ENCODE measurements at regions not wholly inside any gene's neighbourhood (a gene's known extent, or its start where the extent isn't known, plus 50 kb on each side); places are given as distances from the start of the nearest gene placed in this dataset.

- TF ChIP-seq, protein P1, sequence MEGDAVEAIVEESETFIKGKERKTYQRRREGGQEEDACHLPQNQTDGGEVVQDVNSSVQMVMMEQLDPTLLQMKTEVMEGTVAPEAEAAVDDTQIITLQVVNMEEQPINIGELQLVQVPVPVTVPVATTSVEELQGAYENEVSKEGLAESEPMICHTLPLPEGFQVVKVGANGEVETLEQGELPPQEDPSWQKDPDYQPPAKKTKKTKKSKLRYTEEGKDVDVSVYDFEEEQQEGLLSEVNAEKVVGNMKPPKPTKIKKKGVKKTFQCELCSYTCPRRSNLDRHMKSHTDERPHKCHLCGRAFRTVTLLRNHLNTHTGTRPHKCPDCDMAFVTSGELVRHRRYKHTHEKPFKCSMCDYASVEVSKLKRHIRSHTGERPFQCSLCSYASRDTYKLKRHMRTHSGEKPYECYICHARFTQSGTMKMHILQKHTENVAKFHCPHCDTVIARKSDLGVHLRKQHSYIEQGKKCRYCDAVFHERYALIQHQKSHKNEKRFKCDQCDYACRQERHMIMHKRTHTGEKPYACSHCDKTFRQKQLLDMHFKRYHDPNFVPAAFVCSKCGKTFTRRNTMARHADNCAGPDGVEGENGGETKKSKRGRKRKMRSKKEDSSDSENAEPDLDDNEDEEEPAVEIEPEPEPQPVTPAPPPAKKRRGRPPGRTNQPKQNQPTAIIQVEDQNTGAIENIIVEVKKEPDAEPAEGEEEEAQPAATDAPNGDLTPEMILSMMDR (IDR thresholded peaks at IDR 0.05; ENCODE audit: insufficient read depth, low read length, poor library complexity, severe bottlenecking), result no peak
- no peak for TF ChIP-seq EZH2phosphoT487 (conservative IDR thresholded peaks at IDR 0.05; ENCODE audit: low read length)
Observed at GRCh38 chr2:9100080-9100876, 96.8 kb upstream of the MBOAT2 start.
